ENCODE measurements at regions not wholly inside any gene's neighbourhood (a gene's known extent, or its start where the extent isn't known, plus 50 kb on each side); places are given as distances from the start of the nearest gene placed in this dataset.
A peak's percentile ranks its signal among the peaks of the same experiment; 100 is the strongest.

GRCh38 chr9:26735160-26735559, 157.4 kb downstream of the CAAP1 start:
- H3K27ac ChIP-seq (ENCODE audit: insufficient read depth, low read length, poor library complexity, severe bottlenecking): no peak overlapping the region
- H3K9me3 Mint-ChIP-seq: peaks cover 4 to 34% (median 9%) of the 10 kb centered on the region in 7 donors
- H3K27me3 Mint-ChIP-seq: peaks cover 5% of the 10 kb centered on the region
- no peak overlapping the region for H3K27ac Mint-ChIP-seq
- peaks cover 0 to 3% of the 10 kb centered on the region in 2 experiments for H3K9me3 ChIP-seq (ENCODE audit: control insufficient read depth in 2 of 2, low read length in 2 of 2)
- H3K4me1 ChIP-seq (ENCODE audit: control insufficient read depth, insufficient read depth, low read length, poor library complexity, severe bottlenecking): no peaks in the 10 kb centered on the region
- H3K36me3 Mint-ChIP-seq: no peaks in the 10 kb centered on the region
- no peak overlapping the region for H3K4me3 Mint-ChIP-seq
- no peaks in the 10 kb centered on the region for H3K27me3 ChIP-seq (ENCODE audit: control insufficient read depth, insufficient read depth, low read length)
- ATAC-seq (ENCODE audit: low read depth in 2 of 2) (no peak), DNase-seq (no peak)
- H3K4me1 Mint-ChIP-seq: no peaks in the 10 kb centered on the region
- H3K36me3 ChIP-seq (ENCODE audit: control insufficient read depth, insufficient read depth, low read length): no peaks in the 10 kb centered on the region
- no peak overlapping the region for H3K4me3 ChIP-seq (ENCODE audit: low read depth, low read length)

- Histone ChIP-seq H3K36me3 (ENCODE audit: control insufficient read depth, insufficient read depth, low read length) (no peaks in the 10 kb centered on the region), H3K9me3 (ENCODE audit: control insufficient read depth in 2 of 2, low read length in 2 of 2) (no peaks in the 10 kb centered on the region), H3K27me3 (ENCODE audit: control insufficient read depth, insufficient read depth, low read length) (no peaks in the 10 kb centered on the region), H3K4me1 (ENCODE audit: control insufficient read depth, insufficient read depth, low read length, poor library complexity, severe bottlenecking) (no peaks in the 10 kb centered on the region), H3K4me3 (ENCODE audit: low read depth, low read length) (no peak overlapping the region), H3K27ac (ENCODE audit: insufficient read depth, low read length, poor library complexity, severe bottlenecking) (no peak overlapping the region)
- H3K36me3 Mint-ChIP-seq: no peaks in the 10 kb centered on the region
- ATAC-seq (ENCODE audit: low read depth in 2 of 2): no peak
- peaks cover 1 to 9% (median 4%) of the 10 kb centered on the region in 7 donors for H3K9me3 Mint-ChIP-seq
- H3K4me1 Mint-ChIP-seq: peaks cover 0 to 4% (median 0%) of the 10 kb centered on the region in 4 donors
- DNase-seq: no peak
- H3K4me3 Mint-ChIP-seq: no peak overlapping the region
- no peak overlapping the region for H3K27ac Mint-ChIP-seq
- no peaks in the 10 kb centered on the region for H3K27me3 Mint-ChIP-seq
These were observed 163.4 kb downstream of the CAAP1 start for GRCh38 chr9:26729187-26729586.

GRCh38 chr9:26727471-26727870, 165.1 kb downstream of the CAAP1 start:
- Mint-ChIP-seq H3K4me1 (peaks cover 0 to 4% (median 1%) of the 10 kb centered on the region in 4 donors), H3K9me3 (peaks cover 0 to 6% (median 1%) of the 10 kb centered on the region in 7 donors), H3K27ac (no peak overlapping the region), H3K27me3 (no peaks in the 10 kb centered on the region), H3K36me3 (no peaks in the 10 kb centered on the region), H3K4me3 (peak overlapping the region in 1 of 4 donors; percentile 39)
- H3K27ac ChIP-seq (ENCODE audit: insufficient read depth, low read length, poor library complexity, severe bottlenecking): no peak overlapping the region
- no peaks in the 10 kb centered on the region for H3K4me1 ChIP-seq (ENCODE audit: control insufficient read depth, insufficient read depth, low read length, poor library complexity, severe bottlenecking)
- H3K36me3 ChIP-seq (ENCODE audit: control insufficient read depth, insufficient read depth, low read length): no peaks in the 10 kb centered on the region
- H3K4me3 ChIP-seq (ENCODE audit: low read depth, low read length): no peak overlapping the region
- DNase-seq: no peak
- no peaks in the 10 kb centered on the region for H3K9me3 ChIP-seq (ENCODE audit: control insufficient read depth in 2 of 2, low read length in 2 of 2)
- H3K27me3 ChIP-seq (ENCODE audit: control insufficient read depth, insufficient read depth, low read length): no peaks in the 10 kb centered on the region
- ATAC-seq (ENCODE audit: low read depth in 2 of 2): no peak

- Histone ChIP-seq H3K27ac (ENCODE audit: insufficient read depth, low read length, poor library complexity, severe bottlenecking) (no peak overlapping the region), H3K4me1 (ENCODE audit: control insufficient read depth, insufficient read depth, low read length, poor library complexity, severe bottlenecking) (no peaks in the 10 kb centered on the region), H3K27me3 (ENCODE audit: control insufficient read depth, insufficient read depth, low read length) (no peaks in the 10 kb centered on the region), H3K36me3 (ENCODE audit: control insufficient read depth, insufficient read depth, low read length) (no peaks in the 10 kb centered on the region), H3K9me3 (ENCODE audit: control insufficient read depth in 2 of 2, low read length in 2 of 2) (no peaks in the 10 kb centered on the region), H3K4me3 (ENCODE audit: low read depth, low read length) (no peak overlapping the region)
- no peak overlapping the region for H3K4me3 Mint-ChIP-seq
- no peak for DNase-seq
- no peak overlapping the region for H3K27ac Mint-ChIP-seq
- H3K27me3 Mint-ChIP-seq: no peaks in the 10 kb centered on the region
- no peak for ATAC-seq (ENCODE audit: low read depth in 2 of 2)
- no peaks in the 10 kb centered on the region for H3K36me3 Mint-ChIP-seq
- peaks cover 0 to 4% (median 1%) of the 10 kb centered on the region in 4 donors for H3K4me1 Mint-ChIP-seq
- H3K9me3 Mint-ChIP-seq: peaks cover 0 to 1% (median 0%) of the 10 kb centered on the region in 7 donors
These were observed 167.0 kb downstream of the CAAP1 start for GRCh38 chr9:26725573-26725972.

- H3K9me3 Mint-ChIP-seq: peaks cover 0 to 1% (median 0%) of the 10 kb centered on the region in 7 donors
- peaks cover 0 to 4% (median 1%) of the 10 kb centered on the region in 4 donors for H3K4me1 Mint-ChIP-seq
- H3K27ac Mint-ChIP-seq: no peak overlapping the region
- no peak for ATAC-seq (ENCODE audit: low read depth in 2 of 2)
- no peaks in the 10 kb centered on the region for H3K36me3 Mint-ChIP-seq
- Histone ChIP-seq H3K27me3 (ENCODE audit: control insufficient read depth, insufficient read depth, low read length) (no peaks in the 10 kb centered on the region), H3K4me1 (ENCODE audit: control insufficient read depth, insufficient read depth, low read length, poor library complexity, severe bottlenecking) (no peaks in the 10 kb centered on the region), H3K4me3 (ENCODE audit: low read depth, low read length) (no peak overlapping the region), H3K27ac (ENCODE audit: insufficient read depth, low read length, poor library complexity, severe bottlenecking) (no peak overlapping the region), H3K36me3 (ENCODE audit: control insufficient read depth, insufficient read depth, low read length) (no peaks in the 10 kb centered on the region), H3K9me3 (ENCODE audit: control insufficient read depth in 2 of 2, low read length in 2 of 2) (no peaks in the 10 kb centered on the region)
- H3K27me3 Mint-ChIP-seq: no peaks in the 10 kb centered on the region
- peak in 1 of 3 donors; percentile 10 for DNase-seq
- no peak overlapping the region for H3K4me3 Mint-ChIP-seq
These were observed 169.1 kb downstream of the CAAP1 start for GRCh38 chr9:26723486-26723885.

- Histone ChIP-seq H3K36me3 (ENCODE audit: control insufficient read depth, insufficient read depth, low read length) (no peaks in the 10 kb centered on the region), H3K4me3 (ENCODE audit: low read depth, low read length) (no peak overlapping the region), H3K9me3 (ENCODE audit: control insufficient read depth in 2 of 2, low read length in 2 of 2) (no peaks in the 10 kb centered on the region), H3K27me3 (ENCODE audit: control insufficient read depth, insufficient read depth, low read length) (no peaks in the 10 kb centered on the region), H3K27ac (ENCODE audit: insufficient read depth, low read length, poor library complexity, severe bottlenecking) (no peak overlapping the region), H3K4me1 (ENCODE audit: control insufficient read depth, insufficient read depth, low read length, poor library complexity, severe bottlenecking) (no peaks in the 10 kb centered on the region)
- H3K4me1 Mint-ChIP-seq: peaks cover 0 to 4% (median 1%) of the 10 kb centered on the region in 4 donors
- no peaks in the 10 kb centered on the region for H3K27me3 Mint-ChIP-seq
- DNase-seq (no peak), ATAC-seq (ENCODE audit: low read depth in 2 of 2) (no peak)
- H3K9me3 Mint-ChIP-seq: peaks cover 0 to 1% (median 0%) of the 10 kb centered on the region in 7 donors
- H3K4me3 Mint-ChIP-seq: no peak overlapping the region
- H3K36me3 Mint-ChIP-seq: no peaks in the 10 kb centered on the region
- H3K27ac Mint-ChIP-seq: no peak overlapping the region
These were observed 169.8 kb downstream of the CAAP1 start for GRCh38 chr9:26722755-26723154.

GRCh38 chr9:26710008-26710407, 182.6 kb downstream of the CAAP1 start:
- H3K36me3 Mint-ChIP-seq: no peaks in the 10 kb centered on the region
- H3K4me1 Mint-ChIP-seq: no peaks in the 10 kb centered on the region
- no peaks in the 10 kb centered on the region for H3K4me1 ChIP-seq (ENCODE audit: control insufficient read depth, insufficient read depth, low read length, poor library complexity, severe bottlenecking)
- no peaks in the 10 kb centered on the region for H3K27me3 ChIP-seq (ENCODE audit: control insufficient read depth, insufficient read depth, low read length)
- no peak overlapping the region for H3K27ac ChIP-seq (ENCODE audit: insufficient read depth, low read length, poor library complexity, severe bottlenecking)
- H3K27ac Mint-ChIP-seq: no peak overlapping the region
- peaks cover 8% of the 10 kb centered on the region for H3K27me3 Mint-ChIP-seq
- no peak for DNase-seq
- no peaks in the 10 kb centered on the region for H3K9me3 ChIP-seq (ENCODE audit: control insufficient read depth in 2 of 2, low read length in 2 of 2)
- H3K4me3 ChIP-seq (ENCODE audit: low read depth, low read length): no peak overlapping the region
- H3K9me3 Mint-ChIP-seq: peaks cover 0 to 6% (median 0%) of the 10 kb centered on the region in 7 donors
- ATAC-seq (ENCODE audit: low read depth in 2 of 2): no peak
- H3K36me3 ChIP-seq (ENCODE audit: control insufficient read depth, insufficient read depth, low read length): no peaks in the 10 kb centered on the region
- no peak overlapping the region for H3K4me3 Mint-ChIP-seq

GRCh38 chr9:26706223-26706622, 186.4 kb downstream of the CAAP1 start:
- DNase-seq (no peak), ATAC-seq (ENCODE audit: low read depth in 2 of 2) (no peak)
- Mint-ChIP-seq H3K36me3 (no peaks in the 10 kb centered on the region), H3K4me1 (no peaks in the 10 kb centered on the region), H3K9me3 (peaks cover 0 to 6% (median 0%) of the 10 kb centered on the region in 7 donors), H3K27me3 (peaks cover 8% of the 10 kb centered on the region), H3K4me3 (no peak overlapping the region), H3K27ac (no peak overlapping the region)
- no peaks in the 10 kb centered on the region for H3K4me1 ChIP-seq (ENCODE audit: control insufficient read depth, insufficient read depth, low read length, poor library complexity, severe bottlenecking)
- H3K9me3 ChIP-seq (ENCODE audit: control insufficient read depth in 2 of 2, low read length in 2 of 2): no peaks in the 10 kb centered on the region
- no peaks in the 10 kb centered on the region for H3K36me3 ChIP-seq (ENCODE audit: control insufficient read depth, insufficient read depth, low read length)
- H3K27me3 ChIP-seq (ENCODE audit: control insufficient read depth, insufficient read depth, low read length): no peaks in the 10 kb centered on the region
- H3K4me3 ChIP-seq (ENCODE audit: low read depth, low read length): no peak overlapping the region
- no peak overlapping the region for H3K27ac ChIP-seq (ENCODE audit: insufficient read depth, low read length, poor library complexity, severe bottlenecking)
